Breast epithelium (tissue), 3 donors: ENCODE measurements at regions not wholly inside any gene's neighbourhood (a gene's known extent, or its start where the extent isn't known, plus 50 kb on each side); places are given as distances from the start of the nearest gene placed in this dataset.
"Not testable (repeated sequence)": the region's sequence is repeated elsewhere in the genome, so short reads cannot be mapped to it uniquely, and the experiment has no call there.

ENCODE experiments used
- POLR2AphosphoS5 ChIP-seq, 3 donors: sonication (generic); formaldehyde crosslinking; IDR thresholded peaks; one replicate each; pipeline ENCODE4 v1.6.1; 2017; ENCODE audit warnings: antibody characterized with exemption in 3 of 3
- TF ChIP-seq, protein P1 (sequence below), 3 donors: fragments of 450-650 bp; IDR thresholded peaks; one replicate each; pipeline ENCODE4 v1.5.1; 2016 to 2017; ENCODE audit warnings: antibody characterized with exemption in 3 of 3, mild to moderate bottlenecking in 3 of 3, moderate library complexity in 3 of 3

DNA sequence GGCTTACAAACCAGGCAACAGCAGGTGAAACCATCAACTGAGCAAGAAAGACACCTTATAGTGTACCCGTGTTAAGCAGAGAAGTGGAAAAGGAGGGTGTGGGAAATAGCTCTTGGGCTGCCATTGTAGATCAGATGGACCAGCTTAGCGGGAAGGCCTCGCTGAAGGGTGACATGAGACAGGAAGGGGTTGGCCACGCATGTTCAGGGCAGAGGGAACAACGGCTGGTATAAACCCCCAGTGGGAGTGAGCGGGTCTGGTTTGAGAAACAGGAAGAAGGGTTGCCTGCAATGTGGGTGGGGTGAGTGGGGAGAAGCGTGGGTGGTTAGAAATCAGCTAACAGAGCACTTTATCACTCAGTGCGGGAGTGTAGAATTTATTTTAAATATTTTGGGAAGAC is 852.6 kb downstream of the RPIA start:
- TF ChIP-seq, protein P1, sequence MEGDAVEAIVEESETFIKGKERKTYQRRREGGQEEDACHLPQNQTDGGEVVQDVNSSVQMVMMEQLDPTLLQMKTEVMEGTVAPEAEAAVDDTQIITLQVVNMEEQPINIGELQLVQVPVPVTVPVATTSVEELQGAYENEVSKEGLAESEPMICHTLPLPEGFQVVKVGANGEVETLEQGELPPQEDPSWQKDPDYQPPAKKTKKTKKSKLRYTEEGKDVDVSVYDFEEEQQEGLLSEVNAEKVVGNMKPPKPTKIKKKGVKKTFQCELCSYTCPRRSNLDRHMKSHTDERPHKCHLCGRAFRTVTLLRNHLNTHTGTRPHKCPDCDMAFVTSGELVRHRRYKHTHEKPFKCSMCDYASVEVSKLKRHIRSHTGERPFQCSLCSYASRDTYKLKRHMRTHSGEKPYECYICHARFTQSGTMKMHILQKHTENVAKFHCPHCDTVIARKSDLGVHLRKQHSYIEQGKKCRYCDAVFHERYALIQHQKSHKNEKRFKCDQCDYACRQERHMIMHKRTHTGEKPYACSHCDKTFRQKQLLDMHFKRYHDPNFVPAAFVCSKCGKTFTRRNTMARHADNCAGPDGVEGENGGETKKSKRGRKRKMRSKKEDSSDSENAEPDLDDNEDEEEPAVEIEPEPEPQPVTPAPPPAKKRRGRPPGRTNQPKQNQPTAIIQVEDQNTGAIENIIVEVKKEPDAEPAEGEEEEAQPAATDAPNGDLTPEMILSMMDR (IDR thresholded peaks at IDR 0.05), result not testable (repeated sequence)
- TF ChIP-seq POLR2AphosphoS5 (IDR thresholded peaks at IDR 0.05), result not testable (repeated sequence)
